Vagina (tissue), 2 donors: ENCODE measurements at regions not wholly inside any gene's neighbourhood (a gene's known extent, or its start where the extent isn't known, plus 50 kb on each side); places are given as distances from the start of the nearest gene placed in this dataset.

Experiments used
- DNase-seq, 2 donors: peaks; one replicate each; pipeline ENCODE4 v3.0.0-alpha.2; 2017; ENCODE audit errors: extremely low spot score in 2 of 2
- H3K27ac ChIP-seq: fragments of 200-600 bp; sonication (generic); one replicate; pipeline ENCODE4 v1.5.1; 2019
- H3K27me3 ChIP-seq: fragments of 200-600 bp; sonication (generic); one replicate; pipeline ENCODE4 v1.5.1; 2019
- H3K36me3 ChIP-seq, 2 donors: fragments of 200-600 bp; sonication (generic); one replicate each; pipeline ENCODE4 v1.5.1; 2017 to 2019
- H3K4me1 ChIP-seq: fragments of 200-600 bp; sonication (generic); one replicate; pipeline ENCODE4 v1.5.1; 2019
- H3K4me3 ChIP-seq, 2 donors: fragments of 200-600 bp; sonication (generic); 1 replicate in 1 of 2; 2 replicates in 1 of 2; pipeline ENCODE4 v1.5.1; 2016 to 2019
- H3K9me3 ChIP-seq: fragments of 200-600 bp; sonication (generic); one replicate; pipeline ENCODE4 v1.5.1; 2019
- CTCF ChIP-seq, 3 experiments: fragments of 450-650 bp in 2 of 3; fragments of 200-600 bp in 1 of 3; sonication (generic) in 1 of 3; IDR thresholded peaks; one replicate each; pipeline ENCODE4 v1.5.1; 2017 to 2019; ENCODE audit warnings: antibody characterized with exemption in 3 of 3, mild to moderate bottlenecking in 2 of 3, moderate library complexity in 2 of 3
- POLR2A ChIP-seq, 2 donors: fragments of 450-650 bp; IDR thresholded peaks; one replicate each; pipeline ENCODE4 v1.6.1; 2017; ENCODE audit warnings: antibody characterized with exemption in 2 of 2, mild to moderate bottlenecking in 2 of 2, moderate library complexity in 2 of 2
- POLR2AphosphoS5 ChIP-seq, 2 donors: sonication (generic); formaldehyde crosslinking; IDR thresholded peaks; one replicate each; pipeline ENCODE4 v1.9.0; 2017; ENCODE audit warnings: antibody characterized with exemption in 2 of 2, mild to moderate bottlenecking in 2 of 2, low read depth in 1 of 2; ENCODE audit not compliant: insufficient read depth in 1 of 2
- intact Hi-C: fragments of 100-400 bp; cut with DNase I; formaldehyde crosslinking; loops from one replicate; pipeline ENCODE4 v1.15.1; 2023

GRCh38 chr6:110558575-110558974 is 82.2 kb upstream of the SLC22A16 start:
- Histone ChIP-seq H3K4me1 (no peaks in the 10 kb centered on the region), H3K4me3 (no peak overlapping the region), H3K9me3 (no peaks in the 10 kb centered on the region), H3K36me3 (no peaks in the 10 kb centered on the region), H3K27me3 (no peaks in the 10 kb centered on the region), H3K27ac (no peak overlapping the region)
- TF ChIP-seq POLR2A (IDR thresholded peaks at IDR 0.05) (no peak), CTCF (IDR thresholded peaks at IDR 0.05) (no peak), POLR2AphosphoS5 (IDR thresholded peaks at IDR 0.05; ENCODE audit: insufficient read depth in 1 of 2, low read depth in 1 of 2) (no peak)
- peak in 1 of 2 donors; percentile 80 for DNase-seq
- intact Hi-C loops: no loop called here

GRCh38 chr6:110557199-110557598 is 80.8 kb upstream of the SLC22A16 start:
- no peak overlapping the region for H3K27ac ChIP-seq
- no peaks in the 10 kb centered on the region for H3K4me1 ChIP-seq
- intact Hi-C loops: no loop called here
- DNase-seq: no peak
- no peaks in the 10 kb centered on the region for H3K36me3 ChIP-seq
- no peaks in the 10 kb centered on the region for H3K9me3 ChIP-seq
- no peaks in the 10 kb centered on the region for H3K27me3 ChIP-seq
- TF ChIP-seq POLR2AphosphoS5 (IDR thresholded peaks at IDR 0.05; ENCODE audit: insufficient read depth in 1 of 2, low read depth in 1 of 2) (no peak), POLR2A (IDR thresholded peaks at IDR 0.05) (no peak), CTCF (IDR thresholded peaks at IDR 0.05) (no peak)
- no peak overlapping the region for H3K4me3 ChIP-seq

GRCh38 chr6:110556317-110557110 is 80.1 kb upstream of the SLC22A16 start:
- intact Hi-C loops: no loop called here
- H3K36me3 ChIP-seq: no peaks in the 10 kb centered on the region
- TF ChIP-seq POLR2AphosphoS5 (IDR thresholded peaks at IDR 0.05; ENCODE audit: insufficient read depth in 1 of 2, low read depth in 1 of 2) (no peak), POLR2A (IDR thresholded peaks at IDR 0.05) (no peak), CTCF (IDR thresholded peaks at IDR 0.05) (no peak)
- H3K27me3 ChIP-seq: no peaks in the 10 kb centered on the region
- H3K4me3 ChIP-seq: no peak overlapping the region
- H3K9me3 ChIP-seq: no peaks in the 10 kb centered on the region
- no peaks in the 10 kb centered on the region for H3K4me1 ChIP-seq
- H3K27ac ChIP-seq: no peak overlapping the region
- DNase-seq: no peak

GRCh38 chr6:110554966-110555460 is 78.6 kb upstream of the SLC22A16 start:
- Histone ChIP-seq H3K36me3 (no peaks in the 10 kb centered on the region), H3K4me3 (no peak overlapping the region), H3K9me3 (no peaks in the 10 kb centered on the region), H3K27me3 (no peaks in the 10 kb centered on the region), H3K4me1 (no peaks in the 10 kb centered on the region), H3K27ac (no peak overlapping the region)
- intact Hi-C loops: no loop called here
- peak in 1 of 2 donors; percentile 1 for DNase-seq
- TF ChIP-seq POLR2A (IDR thresholded peaks at IDR 0.05) (no peak), CTCF (IDR thresholded peaks at IDR 0.05) (no peak), POLR2AphosphoS5 (IDR thresholded peaks at IDR 0.05; ENCODE audit: insufficient read depth in 1 of 2, low read depth in 1 of 2) (no peak)

GRCh38 chr6:110554441-110554840 is 78.0 kb upstream of the SLC22A16 start:
- peak in 1 of 2 donors; percentile 10 for DNase-seq
- Histone ChIP-seq H3K4me3 (no peak overlapping the region), H3K4me1 (no peaks in the 10 kb centered on the region), H3K27me3 (no peaks in the 10 kb centered on the region), H3K9me3 (no peaks in the 10 kb centered on the region), H3K27ac (no peak overlapping the region), H3K36me3 (no peaks in the 10 kb centered on the region)
- TF ChIP-seq CTCF (IDR thresholded peaks at IDR 0.05) (no peak), POLR2AphosphoS5 (IDR thresholded peaks at IDR 0.05; ENCODE audit: insufficient read depth in 1 of 2, low read depth in 1 of 2) (no peak), POLR2A (IDR thresholded peaks at IDR 0.05) (no peak)
- intact Hi-C loops: no loop called here
